IPS-NIHi7 (cell line): ENCODE measurements at regions not wholly inside any gene's neighbourhood (a gene's known extent, or its start where the extent isn't known, plus 50 kb on each side); places are given as distances from the start of the nearest gene placed in this dataset.

Source experiments
- DNase-seq: peaks from one replicate; pipeline ENCODE4 v3.0.0; 2012; ENCODE audit warnings: mixed read lengths; ENCODE audit errors: extremely low spot score

DNA sequence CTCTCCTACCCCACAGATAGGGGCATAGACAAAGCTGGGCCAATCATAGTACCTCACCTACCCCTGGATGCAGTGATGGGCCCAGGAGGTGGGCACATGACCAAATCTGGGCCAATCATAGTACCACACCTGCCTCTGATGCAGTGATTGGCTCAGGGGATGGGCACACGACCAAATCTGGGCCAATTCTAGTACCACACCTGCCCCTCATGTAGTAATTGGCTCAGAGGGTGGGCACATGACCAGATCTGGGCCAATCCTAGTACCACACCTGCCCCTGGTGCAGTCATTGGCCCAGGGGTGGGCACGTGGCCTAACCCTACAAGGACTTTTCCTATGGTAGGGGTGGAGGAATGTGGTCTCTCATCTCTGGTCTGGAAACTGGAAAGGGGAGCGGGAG, 56.9 kb upstream of the MEF2A start:
- no peak for DNase-seq

DNA sequence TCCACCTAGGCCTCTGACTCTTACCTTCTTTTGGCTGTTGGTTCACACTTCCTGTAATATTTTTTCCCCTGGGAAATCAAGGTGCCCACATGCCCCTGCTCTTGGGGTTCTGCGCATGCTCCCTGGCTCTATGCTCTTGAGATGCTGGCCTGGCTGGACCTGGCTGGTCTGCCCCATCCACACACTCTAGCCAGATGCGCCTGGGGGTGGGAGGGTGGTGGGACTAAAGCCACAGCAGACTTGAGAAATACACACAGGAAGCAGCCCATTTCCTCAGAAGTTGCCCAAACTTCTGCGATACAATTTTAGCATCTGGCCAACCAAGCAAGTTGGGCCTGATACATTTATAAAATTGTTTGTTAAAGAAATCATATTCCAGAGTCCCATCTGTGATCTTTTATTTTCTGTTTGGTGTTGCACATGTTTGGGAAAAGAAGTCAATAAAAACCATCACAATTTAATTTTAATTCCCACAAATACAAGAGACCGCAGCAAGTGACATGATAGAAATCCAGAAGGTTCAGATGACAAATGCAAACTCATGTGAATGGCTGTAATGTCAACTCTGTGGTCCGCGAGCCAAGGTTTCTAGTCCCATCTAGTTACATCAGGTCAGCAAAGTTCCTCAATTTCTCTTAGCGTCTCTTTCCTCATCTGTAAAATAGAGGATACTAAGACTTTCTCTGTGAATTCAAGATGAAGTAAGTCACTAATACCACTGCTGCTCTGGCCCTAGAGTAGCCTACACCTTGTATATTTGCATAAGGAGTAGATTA, 55.9 kb upstream of the MEF2A start:
- DNase-seq = no peak

DNA sequence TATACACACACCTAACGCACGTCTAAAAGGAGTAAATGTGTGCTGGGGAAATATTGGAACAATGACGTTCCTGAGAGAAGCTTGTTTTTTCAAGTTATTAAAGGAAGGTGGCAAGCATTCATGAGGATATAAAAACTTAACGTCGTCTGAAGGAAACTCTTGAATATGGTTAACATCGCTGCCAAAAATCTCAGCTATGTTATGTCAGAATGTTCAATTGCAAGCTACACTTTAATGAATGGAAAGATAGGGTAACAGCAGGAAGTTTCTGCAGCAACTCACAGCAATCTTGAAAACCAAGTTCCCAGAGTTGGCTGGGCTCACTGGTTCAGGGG, 54.3 kb upstream of the MEF2A start:
- DNase-seq = no peak

DNA sequence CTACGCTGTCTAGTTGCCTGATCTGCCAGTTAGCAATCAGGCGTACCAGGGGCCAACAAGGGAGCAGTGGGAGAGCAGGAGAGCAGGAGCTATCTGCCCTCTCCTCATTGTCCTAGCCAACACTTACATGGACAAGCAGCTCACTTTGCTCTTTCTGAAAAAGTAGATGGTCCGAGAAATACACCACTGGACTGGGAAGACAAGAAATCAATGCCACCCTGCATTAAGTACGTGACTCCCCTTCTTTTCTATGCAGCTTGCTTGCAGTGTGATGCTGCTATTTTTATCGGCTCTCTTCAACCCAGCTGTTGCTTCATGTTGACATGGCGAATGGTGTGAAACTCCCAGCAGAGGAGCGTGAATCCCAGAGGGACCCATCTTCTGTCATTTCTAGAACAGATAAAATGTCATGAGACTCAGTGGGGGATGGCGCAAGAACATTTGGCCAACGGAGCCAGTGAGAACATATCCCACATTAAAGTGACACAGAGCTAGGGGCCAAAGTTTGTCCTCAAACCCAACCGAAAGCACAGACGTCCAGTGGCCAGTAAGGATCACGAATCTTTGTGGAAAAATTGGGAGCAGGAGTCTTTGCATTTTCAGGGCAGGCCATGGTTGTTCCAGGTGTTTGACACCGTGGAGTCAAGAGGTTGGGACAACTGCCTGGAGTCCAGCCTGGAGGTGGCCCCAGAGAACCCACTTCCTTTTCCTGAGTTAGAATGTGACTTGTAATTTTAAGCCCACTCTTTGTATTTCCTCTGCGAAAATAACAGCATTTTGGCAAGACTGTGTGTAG, 53.7 kb upstream of the MEF2A start:
- DNase-seq = no peak

DNA sequence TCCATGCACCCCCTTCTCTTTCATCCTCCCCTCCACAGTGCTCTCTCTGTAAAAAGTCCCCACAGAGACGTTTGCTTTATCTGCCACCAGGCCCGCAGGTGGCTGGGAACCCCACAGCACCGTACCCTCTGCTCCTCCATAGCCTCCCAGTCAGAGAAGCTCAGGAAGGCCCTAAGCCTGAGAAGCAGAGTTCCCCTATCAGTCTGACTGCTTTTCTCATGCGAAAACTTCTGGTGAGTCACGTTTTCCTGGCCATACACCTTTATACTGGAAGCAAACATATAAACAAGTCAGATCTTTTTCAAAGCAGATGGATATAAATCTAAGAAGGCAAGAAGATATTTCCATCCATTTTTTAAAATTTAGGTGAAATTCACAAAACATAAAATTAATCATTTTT, 51.5 kb upstream of the MEF2A start:
- peak; percentile 34 for DNase-seq
